Left cardiac atrium (tissue), 4 donors: ENCODE measurements at regions not wholly inside any gene's neighbourhood (a gene's known extent, or its start where the extent isn't known, plus 50 kb on each side); places are given as distances from the start of the nearest gene placed in this dataset.
"Not testable (repeated sequence)": the region's sequence is repeated elsewhere in the genome, so short reads cannot be mapped to it uniquely, and the experiment has no call there.

ENCODE experiments used
- ATAC-seq, 2 donors: fragments of 200-7000 bp; cut with Tn5 transposase; one replicate each; pipeline ENCODE4 v1.9.1; 2020; ENCODE audit warnings: mild to moderate bottlenecking in 2 of 2, moderate library complexity in 2 of 2
- DNase-seq: peaks from one replicate; pipeline ENCODE4 v3.0.0-alpha.2; 2020
- intact Hi-C, 2 donors: fragments of 100-400 bp; cut with DNase I; formaldehyde crosslinking; loops; one replicate each; pipeline versions ENCODE4 v1.14.1 to v1.15.1; 2022 to 2023
- donor health status: DM: no; HTN: yes; CAD: no.
- donor health status: DM: no; HTN: yes; CAD: no; lungs with severe emphysema.
- donor health status: DM: yes; HTN: yes; CAD: no.
- donor health status: Dilated cardiomyopathy.

GRCh38 chr20:29496767-29497166 is 1760.7 kb upstream of the DEFB115 start:
- ATAC-seq, intact Hi-C loops: not testable (repeated sequence)
- DNase-seq: peak; percentile 21

GRCh38 chr20:29497261-29497671 is 1760.2 kb upstream of the DEFB115 start:
- peak; percentile 14 for DNase-seq
- intact Hi-C loops: no loop called here
- ATAC-seq: peak in 1 of 2 donors; percentile 34

- DNase-seq: peak; percentile 31
- intact Hi-C loops, ATAC-seq: not testable (repeated sequence)
Measured at GRCh38 chr20:29497684-29498083, 1759.8 kb upstream of the DEFB115 start.

- ATAC-seq, intact Hi-C loops, DNase-seq: not testable (repeated sequence)
Measured at GRCh38 chr20:29500738-29501137, 1756.7 kb upstream of the DEFB115 start.

GRCh38 chr20:29514634-29515033 is 1742.8 kb upstream of the DEFB115 start:
- ATAC-seq, intact Hi-C loops: not testable (repeated sequence)
- peak; percentile 17 for DNase-seq

- intact Hi-C loops, ATAC-seq, DNase-seq: not testable (repeated sequence)
Measured at GRCh38 chr20:29516847-29517246, 1740.6 kb upstream of the DEFB115 start.

GRCh38 chr20:29519610-29520241 is 1737.7 kb upstream of the DEFB115 start:
- ATAC-seq, DNase-seq, intact Hi-C loops: not testable (repeated sequence)

GRCh38 chr20:29533566-29534177 is 1723.8 kb upstream of the DEFB115 start:
- DNase-seq, ATAC-seq, intact Hi-C loops: not testable (repeated sequence)

- ATAC-seq, DNase-seq, intact Hi-C loops: not testable (repeated sequence)
Measured at GRCh38 chr20:29566901-29567635, 1690.4 kb upstream of the DEFB115 start.

GRCh38 chr20:29567671-29568070 is 1689.8 kb upstream of the DEFB115 start:
- ATAC-seq, intact Hi-C loops, DNase-seq: not testable (repeated sequence)

GRCh38 chr20:29570126-29570525 is 1687.3 kb upstream of the DEFB115 start:
- intact Hi-C loops, DNase-seq, ATAC-seq: not testable (repeated sequence)

GRCh38 chr20:29589530-29589929 is 1667.9 kb upstream of the DEFB115 start:
- intact Hi-C loops, ATAC-seq, DNase-seq: not testable (repeated sequence)

- ATAC-seq, intact Hi-C loops, DNase-seq: not testable (repeated sequence)
Measured at GRCh38 chr20:29604163-29604562, 1653.3 kb upstream of the DEFB115 start.

- DNase-seq, ATAC-seq, intact Hi-C loops: not testable (repeated sequence)
Measured at GRCh38 chr20:29606171-29606570, 1651.3 kb upstream of the DEFB115 start.

- DNase-seq, intact Hi-C loops, ATAC-seq: not testable (repeated sequence)
Measured at GRCh38 chr20:29629395-29629794, 1628.1 kb upstream of the DEFB115 start.
